ACC112 (cell line): ENCODE measurements at regions not wholly inside any gene's neighbourhood (a gene's known extent, or its start where the extent isn't known, plus 50 kb on each side); places are given as distances from the start of the nearest gene placed in this dataset.
"Not testable (repeated sequence)": the region's sequence is repeated elsewhere in the genome, so short reads cannot be mapped to it uniquely, and the experiment has no call there.

Experiments used
- H2AFZ ChIP-seq: fragments of 200-600 bp; sonication (generic); one replicate; pipeline ENCODE4 v1.6.0; 2017; ENCODE audit warnings: antibody characterized with exemption, low read length; ENCODE audit not compliant: unreplicated experiment
- H3K27ac ChIP-seq: fragments of 200-600 bp; sonication (generic); 2 replicates; pipeline ENCODE4 v1.5.1; 2014; ENCODE audit warnings: low read depth, mild to moderate bottlenecking, antibody characterized with exemption, low read length, moderate library complexity
- H3K27me3 ChIP-seq: fragments of 200-600 bp; sonication (generic); 2 replicates; pipeline ENCODE4 v1.6.1; 2014; ENCODE audit warnings: mild to moderate bottlenecking, antibody characterized with exemption, low read length, moderate library complexity, mixed read lengths; ENCODE audit not compliant: insufficient read depth
- H3K36me3 ChIP-seq: fragments of 200-600 bp; sonication (generic); 2 replicates; pipeline ENCODE4 v1.6.1; 2016; ENCODE audit warnings: mild to moderate bottlenecking, antibody characterized with exemption, low read length, moderate library complexity, mixed read lengths; ENCODE audit not compliant: insufficient read depth
- H3K4me1 ChIP-seq: fragments of 200-600 bp; sonication (generic); one replicate; pipeline ENCODE4 v1.6.1; 2016; ENCODE audit warnings: low read length, mixed read lengths; ENCODE audit not compliant: insufficient read depth, unreplicated experiment, control insufficient read depth
- H3K4me3 ChIP-seq: fragments of 200-600 bp; sonication (generic); 2 replicates; pipeline ENCODE4 v1.5.1; 2014; ENCODE audit warnings: mild to moderate bottlenecking, low read depth, low read length
- H3K79me2 ChIP-seq: fragments of 200-600 bp; sonication (generic); one replicate; pipeline ENCODE4 v1.6.0; 2016; ENCODE audit warnings: low read length; ENCODE audit not compliant: control insufficient read depth, unreplicated experiment, insufficient read depth

GRCh38 chr15:69613182-69613581, 160.6 kb downstream of the RPLP1 start:
- Histone ChIP-seq H3K4me3 (no peak overlapping the region), H2AFZ (no peak overlapping the region), H3K79me2 (no peaks in the 10 kb centered on the region), H3K4me1 (no peaks in the 10 kb centered on the region), H3K27ac (no peak overlapping the region), H3K27me3 (peaks cover 56% of the 10 kb centered on the region), H3K36me3 (no peaks in the 10 kb centered on the region)

GRCh38 chr15:69613988-69614387, 161.4 kb downstream of the RPLP1 start:
- Histone ChIP-seq H3K27me3 (peaks cover 56% of the 10 kb centered on the region), H3K36me3 (no peaks in the 10 kb centered on the region), H3K27ac (no peak overlapping the region), H3K79me2 (no peaks in the 10 kb centered on the region), H2AFZ (no peak overlapping the region), H3K4me1 (no peaks in the 10 kb centered on the region), H3K4me3 (no peak overlapping the region)

GRCh38 chr15:69615736-69616135, 163.1 kb downstream of the RPLP1 start:
- Histone ChIP-seq H3K4me1 (no peaks in the 10 kb centered on the region), H3K36me3 (no peaks in the 10 kb centered on the region), H3K27ac (no peak overlapping the region), H3K27me3 (peaks cover 48% of the 10 kb centered on the region), H3K4me3 (no peak overlapping the region), H2AFZ (no peak overlapping the region), H3K79me2 (no peaks in the 10 kb centered on the region)

- no peak overlapping the region for H3K27ac ChIP-seq
- no peaks in the 10 kb centered on the region for H3K4me1 ChIP-seq
- peaks cover 40% of the 10 kb centered on the region for H3K27me3 ChIP-seq
- H3K4me3 ChIP-seq, result no peak overlapping the region
- H3K79me2 ChIP-seq, result no peaks in the 10 kb centered on the region
- H2AFZ ChIP-seq, result no peak overlapping the region
- no peaks in the 10 kb centered on the region for H3K36me3 ChIP-seq
Measured at GRCh38 chr15:69616558-69616957, 163.9 kb downstream of the RPLP1 start.

GRCh38 chr15:69617144-69617543, 164.5 kb downstream of the RPLP1 start:
- H3K4me1 ChIP-seq, H3K36me3 ChIP-seq, H3K4me3 ChIP-seq, H3K27ac ChIP-seq, H3K79me2 ChIP-seq, H2AFZ ChIP-seq: not testable (repeated sequence)
- peaks cover 35% of the 10 kb centered on the region for H3K27me3 ChIP-seq

- H2AFZ ChIP-seq, result no peak overlapping the region
- H3K4me1 ChIP-seq, result no peaks in the 10 kb centered on the region
- peaks cover 56% of the 10 kb centered on the region for H3K27me3 ChIP-seq
- no peak overlapping the region for H3K27ac ChIP-seq
- H3K79me2 ChIP-seq, result no peaks in the 10 kb centered on the region
- no peak overlapping the region for H3K4me3 ChIP-seq
- H3K36me3 ChIP-seq, result no peaks in the 10 kb centered on the region
Measured at GRCh38 chr15:69623392-69624154, 171.0 kb downstream of the RPLP1 start.

GRCh38 chr15:69624155-69624520, 171.5 kb downstream of the RPLP1 start:
- H3K4me1 ChIP-seq, result no peaks in the 10 kb centered on the region
- no peaks in the 10 kb centered on the region for H3K36me3 ChIP-seq
- no peak overlapping the region for H2AFZ ChIP-seq
- H3K79me2 ChIP-seq, result no peaks in the 10 kb centered on the region
- H3K27me3 ChIP-seq, result peaks cover 62% of the 10 kb centered on the region
- H3K4me3 ChIP-seq, result no peak overlapping the region
- H3K27ac ChIP-seq, result no peak overlapping the region

GRCh38 chr15:69624816-69625215, 172.2 kb downstream of the RPLP1 start:
- Histone ChIP-seq H3K36me3 (no peaks in the 10 kb centered on the region), H3K4me3 (no peak overlapping the region), H3K4me1 (no peaks in the 10 kb centered on the region), H3K27me3 (peaks cover 68% of the 10 kb centered on the region), H2AFZ (no peak overlapping the region), H3K79me2 (no peaks in the 10 kb centered on the region), H3K27ac (no peak overlapping the region)

GRCh38 chr15:69625328-69625727, 172.7 kb downstream of the RPLP1 start:
- no peak overlapping the region for H3K27ac ChIP-seq
- H3K79me2 ChIP-seq, result no peaks in the 10 kb centered on the region
- H3K4me3 ChIP-seq, result no peak overlapping the region
- H2AFZ ChIP-seq, result no peak overlapping the region
- H3K27me3 ChIP-seq, result peaks cover 74% of the 10 kb centered on the region
- no peaks in the 10 kb centered on the region for H3K4me1 ChIP-seq
- no peaks in the 10 kb centered on the region for H3K36me3 ChIP-seq

GRCh38 chr15:69626095-69627066, 173.8 kb downstream of the RPLP1 start:
- Histone ChIP-seq H3K36me3 (no peaks in the 10 kb centered on the region), H3K4me3 (no peak overlapping the region), H3K27ac (no peak overlapping the region), H3K4me1 (no peaks in the 10 kb centered on the region), H3K27me3 (peaks cover 84% of the 10 kb centered on the region), H3K79me2 (no peaks in the 10 kb centered on the region), H2AFZ (no peak overlapping the region)
